OCI-LY7 (cell line): ENCODE measurements at regions not wholly inside any gene's neighbourhood (a gene's known extent, or its start where the extent isn't known, plus 50 kb on each side); places are given as distances from the start of the nearest gene placed in this dataset.

ENCODE experiments used
- BruUV-seq: library from RNA; stranded (reverse); fragments of 400-500 nt; replicated peaks from 2 replicates; lab custom pipeline; 2021; lab: Mats Ljungman, UMichigan
- CTCF ChIA-PET: fragments of 300-600 bp; sonication (Branson Sonifier 250); formaldehyde crosslinking; loops from one replicate; lab custom pipeline; 2022; ENCODE audit warnings: antibody characterized with exemption; ENCODE audit not compliant: unreplicated experiment; lab: Charles Lee
- POLR2A ChIA-PET: fragments of 300-600 bp; sonication (Branson Sonifier 250); formaldehyde crosslinking; loops from one replicate; lab custom pipeline; 2022; ENCODE audit warnings: antibody characterized with exemption; lab: Charles Lee
- DNase-seq: peaks from one replicate; pipeline ENCODE4 v3.0.0-alpha.2; 2015; ENCODE audit warnings: low spot score
- H2AFZ ChIP-seq: fragments of 200-600 bp; sonication (generic), shearing (Covaris generic); 2 replicates; pipeline ENCODE4 v1.6.1; 2014; ENCODE audit warnings: mild to moderate bottlenecking, antibody characterized with exemption, low read length, moderate library complexity
- H3K27ac ChIP-seq: fragments of 200-600 bp; sonication (generic); 2 replicates; pipeline ENCODE4 v1.5.1; 2014; ENCODE audit warnings: mixed run types, low read depth, mild to moderate bottlenecking, moderate library complexity, low read length, inconsistent platforms; ENCODE audit not compliant: poor library complexity, severe bottlenecking
- H3K36me3 ChIP-seq: fragments of 200-600 bp; sonication (generic); 2 replicates; pipeline ENCODE4 v1.6.1; 2014; ENCODE audit warnings: mild to moderate bottlenecking, antibody characterized with exemption, low read length, moderate library complexity, mixed read lengths; ENCODE audit not compliant: insufficient read depth
- H3K4me1 ChIP-seq: fragments of 200-600 bp; sonication (generic); 2 replicates; pipeline ENCODE4 v1.5.1; 2014; ENCODE audit warnings: mild to moderate bottlenecking, low read length; ENCODE audit not compliant: insufficient read depth, poor library complexity, severe bottlenecking
- H3K4me2 ChIP-seq: fragments of 200-600 bp; sonication (generic); 2 replicates; pipeline ENCODE4 v1.6.1; 2014; ENCODE audit warnings: mild to moderate bottlenecking, low read length
- H3K4me3 ChIP-seq: fragments of 200-600 bp; sonication (generic); 2 replicates; pipeline ENCODE4 v1.5.1; 2014; ENCODE audit warnings: mild to moderate bottlenecking, low read depth, low read length; ENCODE audit not compliant: poor library complexity, severe bottlenecking
- H3K79me2 ChIP-seq: fragments of 200-600 bp; sonication (generic); 2 replicates; pipeline ENCODE4 v1.6.1; 2016; ENCODE audit warnings: low read depth, mild to moderate bottlenecking, low read length, moderate library complexity, mixed read lengths; ENCODE audit not compliant: insufficient read depth
- H3K9me2 ChIP-seq: fragments of 200-600 bp; sonication (generic); 2 replicates; pipeline ENCODE4 v1.6.1; 2016; ENCODE audit warnings: mild to moderate bottlenecking, low read length, mixed read lengths; ENCODE audit not compliant: insufficient read depth
- H3K9me3 ChIP-seq: fragments of 200-600 bp; sonication (generic); 2 replicates; pipeline ENCODE4 v1.6.1; 2014; ENCODE audit warnings: mild to moderate bottlenecking, mixed run types, low read length, mixed read lengths
- H4K20me1 ChIP-seq: fragments of 200-600 bp; sonication (generic); 2 replicates; pipeline ENCODE4 v1.6.1; 2014; ENCODE audit warnings: mild to moderate bottlenecking, antibody characterized with exemption, low read length, moderate library complexity, mixed read lengths; ENCODE audit not compliant: insufficient read depth
- EZH2phosphoT487 ChIP-seq: fragments of 200-600 bp; sonication (generic); IDR thresholded peaks from 2 replicates; pipeline ENCODE4 v1.6.1; 2018; ENCODE audit warnings: low read depth, borderline replicate concordance, mild to moderate bottlenecking, mixed run types, antibody characterized with exemption, low read length, moderate library complexity, mixed read lengths
- intact Hi-C: fragments of 100-400 bp; cut with micrococcal nuclease; formaldehyde crosslinking; loops from one replicate; pipeline ENCODE4 v1.10.0; 2022; ENCODE audit not compliant: unreplicated experiment
- TF ChIP-seq, protein P1 (sequence below): fragments of 200-600 bp; sonication (generic); conservative IDR thresholded peaks from 2 replicates; pipeline ENCODE4 v1.5.1; 2014; ENCODE audit warnings: mild to moderate bottlenecking, antibody characterized with exemption, low read length, moderate library complexity, mixed read lengths

DNA sequence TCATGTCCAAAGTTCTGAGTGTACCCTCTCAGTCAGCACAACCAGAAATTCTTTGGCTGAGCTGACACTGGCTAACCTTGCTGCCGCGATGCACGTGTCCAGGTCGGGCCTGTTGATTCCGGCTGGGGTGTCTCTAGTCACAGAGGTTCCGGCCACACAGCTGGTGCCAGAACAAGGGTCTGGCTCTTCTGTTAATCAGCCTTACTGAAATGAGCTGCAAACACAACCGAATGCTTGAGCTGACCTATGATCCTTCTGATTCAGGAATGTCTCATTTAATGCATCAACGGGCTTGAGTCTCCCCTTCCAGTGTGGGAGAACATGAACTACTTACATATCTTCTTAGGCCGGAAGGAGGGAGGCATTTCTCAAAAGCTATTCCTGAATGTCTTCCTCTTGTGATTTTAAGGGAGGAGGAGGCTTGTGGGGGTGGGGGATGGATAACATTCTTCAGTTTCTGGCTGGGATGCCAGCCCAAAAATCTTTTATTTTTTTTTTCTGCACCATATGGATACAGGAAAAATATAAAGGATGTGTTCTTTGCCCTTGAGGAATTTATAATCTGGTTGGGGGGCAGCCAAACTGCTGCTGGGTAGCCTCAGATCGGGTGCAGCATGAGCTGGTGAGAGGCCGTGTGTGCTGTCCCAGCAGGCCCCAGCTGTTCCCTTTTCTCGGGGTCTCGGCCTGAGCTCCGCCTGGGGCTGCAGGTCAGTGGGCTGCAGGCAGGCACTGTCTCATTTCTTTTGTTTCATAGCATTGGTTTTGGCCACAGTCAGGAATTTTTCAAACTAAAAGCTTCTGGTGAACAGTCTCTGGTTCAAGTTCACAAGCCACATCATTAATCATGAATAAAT lies 319.1 kb upstream of the TBL1XR1 start:
- H3K9me3 ChIP-seq, result no peaks in the 10 kb centered on the region
- ChIA-PET POLR2A (interaction anchor here (0.5 kb wide), 1 partner anchor 1205 kb away, joined by 3 read pairs; no protein-coding TSS in a partner anchor), CTCF (interaction anchor here (0.5 to 1.1 kb wide), 2 partner anchors 46 to 644 kb away, joined by 3 read pairs; no protein-coding TSS in a partner anchor)
- no peaks in the 10 kb centered on the region for H3K36me3 ChIP-seq
- intact Hi-C loops, result no loop called here
- no peaks in the 10 kb centered on the region for H3K9me2 ChIP-seq
- BruUV-seq, result no TSS peak
- H3K4me2 ChIP-seq, result no peak overlapping the region
- TF ChIP-seq EZH2phosphoT487, result no peak
- TF ChIP-seq, protein P1, sequence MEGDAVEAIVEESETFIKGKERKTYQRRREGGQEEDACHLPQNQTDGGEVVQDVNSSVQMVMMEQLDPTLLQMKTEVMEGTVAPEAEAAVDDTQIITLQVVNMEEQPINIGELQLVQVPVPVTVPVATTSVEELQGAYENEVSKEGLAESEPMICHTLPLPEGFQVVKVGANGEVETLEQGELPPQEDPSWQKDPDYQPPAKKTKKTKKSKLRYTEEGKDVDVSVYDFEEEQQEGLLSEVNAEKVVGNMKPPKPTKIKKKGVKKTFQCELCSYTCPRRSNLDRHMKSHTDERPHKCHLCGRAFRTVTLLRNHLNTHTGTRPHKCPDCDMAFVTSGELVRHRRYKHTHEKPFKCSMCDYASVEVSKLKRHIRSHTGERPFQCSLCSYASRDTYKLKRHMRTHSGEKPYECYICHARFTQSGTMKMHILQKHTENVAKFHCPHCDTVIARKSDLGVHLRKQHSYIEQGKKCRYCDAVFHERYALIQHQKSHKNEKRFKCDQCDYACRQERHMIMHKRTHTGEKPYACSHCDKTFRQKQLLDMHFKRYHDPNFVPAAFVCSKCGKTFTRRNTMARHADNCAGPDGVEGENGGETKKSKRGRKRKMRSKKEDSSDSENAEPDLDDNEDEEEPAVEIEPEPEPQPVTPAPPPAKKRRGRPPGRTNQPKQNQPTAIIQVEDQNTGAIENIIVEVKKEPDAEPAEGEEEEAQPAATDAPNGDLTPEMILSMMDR, result no peak
- no peak overlapping the region for H2AFZ ChIP-seq
- no peaks in the 10 kb centered on the region for H4K20me1 ChIP-seq
- no peak for DNase-seq
- no peaks in the 10 kb centered on the region for H3K79me2 ChIP-seq
- no peak overlapping the region for H3K4me3 ChIP-seq
- H3K4me1 ChIP-seq, result no peaks in the 10 kb centered on the region
- no peak overlapping the region for H3K27ac ChIP-seq

DNA sequence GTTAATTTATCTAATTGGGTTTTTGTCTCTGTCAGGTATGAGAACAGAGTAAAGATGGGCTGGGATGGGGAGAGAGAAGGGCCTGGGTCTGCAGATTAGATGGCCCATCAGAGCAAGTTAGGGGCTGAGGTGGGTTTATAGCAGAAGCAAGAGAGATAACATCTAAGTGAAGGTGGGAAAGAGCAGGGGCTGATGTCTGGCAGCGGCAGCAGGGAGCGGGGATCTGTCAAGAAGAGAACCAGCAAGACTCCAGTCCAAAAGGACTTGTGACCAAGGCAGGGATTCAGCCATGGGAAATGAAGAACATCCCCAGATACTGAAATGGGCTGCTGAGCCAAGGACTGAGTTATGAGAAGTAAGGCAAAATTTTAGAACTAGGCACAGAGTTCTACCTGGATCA lies 320.6 kb upstream of the TBL1XR1 start:
- DNase-seq, result no peak
- H3K79me2 ChIP-seq, result no peaks in the 10 kb centered on the region
- no peaks in the 10 kb centered on the region for H3K9me2 ChIP-seq
- H3K36me3 ChIP-seq, result no peaks in the 10 kb centered on the region
- intact Hi-C loops, result no loop called here
- H3K4me1 ChIP-seq, result no peaks in the 10 kb centered on the region
- no peak overlapping the region for H2AFZ ChIP-seq
- ChIA-PET POLR2A (no interaction called here), CTCF (no interaction called here)
- no TSS peak for BruUV-seq
- no peaks in the 10 kb centered on the region for H4K20me1 ChIP-seq
- TF ChIP-seq EZH2phosphoT487, result no peak
- TF ChIP-seq, protein P1, result no peak
- no peak overlapping the region for H3K4me3 ChIP-seq
- no peak overlapping the region for H3K4me2 ChIP-seq
- H3K9me3 ChIP-seq, result no peaks in the 10 kb centered on the region
- H3K27ac ChIP-seq, result no peak overlapping the region

GRCh38 chr3:177519588-177519987 lies 322.3 kb upstream of the TBL1XR1 start:
- Histone ChIP-seq H3K9me3 (no peaks in the 10 kb centered on the region), H4K20me1 (no peaks in the 10 kb centered on the region), H3K9me2 (no peaks in the 10 kb centered on the region), H3K4me1 (no peaks in the 10 kb centered on the region), H3K79me2 (no peaks in the 10 kb centered on the region), H3K27ac (no peak overlapping the region), H3K36me3 (no peaks in the 10 kb centered on the region), H3K4me2 (no peak overlapping the region), H2AFZ (no peak overlapping the region), H3K4me3 (no peak overlapping the region)
- BruUV-seq, result no TSS peak
- TF ChIP-seq, protein P1, result no peak
- TF ChIP-seq EZH2phosphoT487, result no peak
- POLR2A ChIA-PET, result interaction anchor here (1.0 kb wide), 1 partner anchor 11 kb away, joined by 3 read pairs; no protein-coding TSS in a partner anchor
- CTCF ChIA-PET, result no interaction called here
- no peak for DNase-seq
- intact Hi-C loops, result no loop called here
